GM12878 (cell line): ENCODE measurements at regions not wholly inside any gene's neighbourhood (a gene's known extent, or its start where the extent isn't known, plus 50 kb on each side); places are given as distances from the start of the nearest gene placed in this dataset.

ENCODE experiments used
- ATAC-seq: fragments of 200-7000 bp; cut with Tn5 transposase; 3 replicates; pipeline ENCODE4 v1.9.1; 2020; ENCODE audit warnings: mild to moderate bottlenecking, moderate library complexity
- BruUV-seq: library from RNA; stranded (reverse); fragments of 400-500 nt; replicated peaks from 2 replicates; lab custom pipeline; 2021; lab: Mats Ljungman, UMichigan
- CTCF ChIA-PET: fragments of 300-600 bp; sonication (Branson Sonifier 250); formaldehyde crosslinking; extraction: SDS; loops from one replicate; lab custom pipeline; 2021; ENCODE audit warnings: inconsistent platforms; lab: Yijun Ruan, JAX
- POLR2A ChIA-PET: fragments of 350-600 bp; formaldehyde crosslinking; extraction: SDS; loops from one replicate; lab custom pipeline; 2021; ENCODE audit warnings: inconsistent platforms; lab: Charles Lee
- RAD21 ChIA-PET: fragments of 300-600 bp; sonication (Branson Sonifier 250); formaldehyde crosslinking; loops from one replicate; lab custom pipeline; 2023; ENCODE audit warnings: antibody characterized with exemption; ENCODE audit not compliant: unreplicated experiment; lab: Charles Lee
- SMC1A ChIA-PET: fragments of 300-600 bp; sonication (Branson Sonifier 250); formaldehyde crosslinking; loops from one replicate; lab custom pipeline; 2023; ENCODE audit not compliant: unreplicated experiment, uncharacterized antibody; lab: Charles Lee
- DNase-seq: peaks from one replicate; pipeline ENCODE4 v3.0.0-alpha.2; 2011; ENCODE audit warnings: low read depth, low spot score
- FAIRE-seq: peaks from 3 replicates; lab custom pipeline; 2011; peaks lifted over from hg19 to GRCh38; lab: Jason Lieb, UNC
- H2AFZ ChIP-seq: 2 replicates; pipeline ENCODE4 v1.6.0; 2011; ENCODE audit warnings: low read depth, low read length, control low read depth; ENCODE audit not compliant: control insufficient read depth
- H3K27ac ChIP-seq: 2 replicates; pipeline ENCODE4 v1.5.1; 2011; ENCODE audit warnings: control low read depth; ENCODE audit not compliant: control insufficient read depth, insufficient read depth
- H3K27me3 ChIP-seq, 2 experiments: replicated peaks in 1 of 2; 2 replicates each; pipeline versions ENCODE4 v1.6.0 to v1.6.1; 2011; ENCODE audit warnings: low read length in 1 of 2; ENCODE audit not compliant: control insufficient read depth in 2 of 2, insufficient read depth in 2 of 2
- H3K36me3 ChIP-seq, 2 experiments: 2 replicates each; pipeline ENCODE4 v1.5.1; 2011; ENCODE audit warnings: low read length in 1 of 2; ENCODE audit not compliant: control insufficient read depth in 2 of 2, insufficient read depth in 2 of 2
- H3K4me1 ChIP-seq: 2 replicates; pipeline ENCODE4 v1.6.1; 2011; ENCODE audit warnings: mild to moderate bottlenecking, low read length, moderate library complexity, mixed read lengths; ENCODE audit not compliant: control insufficient read depth, insufficient read depth
- H3K4me2 ChIP-seq: 2 replicates; pipeline ENCODE4 v1.6.0; 2011; ENCODE audit warnings: control low read depth; ENCODE audit not compliant: control insufficient read depth, insufficient read depth
- H3K4me3 ChIP-seq: fragments of 200-600 bp; sonication (generic); 2 replicates; pipeline ENCODE4 v1.5.1; 2016
- H3K79me2 ChIP-seq: 2 replicates; pipeline ENCODE4 v1.6.0; 2011; ENCODE audit warnings: low read length; ENCODE audit not compliant: control insufficient read depth, insufficient read depth
- H3K9ac ChIP-seq: 2 replicates; pipeline ENCODE4 v1.8.0; 2011; ENCODE audit warnings: low read length, control low read depth, mixed read lengths; ENCODE audit not compliant: control insufficient read depth, insufficient read depth
- H3K9me3 ChIP-seq: replicated peaks from 3 replicates; pipeline ENCODE4 v1.5.1; 2011; ENCODE audit warnings: mild to moderate bottlenecking, low read length; ENCODE audit not compliant: control insufficient read depth, insufficient read depth
- H4K20me1 ChIP-seq: 2 replicates; pipeline ENCODE4 v1.6.0; 2011; ENCODE audit not compliant: control insufficient read depth, insufficient read depth
- CBFB ChIP-seq: IDR thresholded peaks from 2 replicates; pipeline ENCODE4 v1.6.1; 2016; ENCODE audit warnings: antibody characterized with exemption, low read depth
- CBX5 ChIP-seq: sonication (generic); IDR thresholded peaks from 2 replicates; pipeline ENCODE4 v1.6.1; 2016; ENCODE audit warnings: low read depth, moderate library complexity, mild to moderate bottlenecking, inconsistent platforms
- FOXM1 ChIP-seq: IDR thresholded peaks from 2 replicates; pipeline ENCODE4 v1.6.1; 2012; ENCODE audit warnings: low read depth, mild to moderate bottlenecking, inconsistent platforms, low read length, moderate library complexity
- LARP7 ChIP-seq: fragments of 450-650 bp; IDR thresholded peaks from 2 replicates; pipeline ENCODE4 v1.6.1; 2017; ENCODE audit warnings: mild to moderate bottlenecking
- MEF2B ChIP-seq: fragments of 450-650 bp; IDR thresholded peaks from 2 replicates; pipeline ENCODE4 v1.6.1; 2018; ENCODE audit warnings: mild to moderate bottlenecking, moderate library complexity; ENCODE audit not compliant: partially characterized antibody, poor library complexity, severe bottlenecking
- NR2C1 ChIP-seq: fragments of 450-650 bp; IDR thresholded peaks from 2 replicates; pipeline ENCODE4 v1.6.1; 2017; ENCODE audit warnings: antibody characterized with exemption, mild to moderate bottlenecking, moderate library complexity
- POLR2AphosphoS2 ChIP-seq: IDR thresholded peaks from 2 replicates; pipeline ENCODE4 v1.6.1; 2011; ENCODE audit warnings: low read depth, mild to moderate bottlenecking, low read length, improper control_type of control experiment, moderate library complexity
- POU2F2 ChIP-seq: IDR thresholded peaks from 3 replicates; pipeline ENCODE4 v1.6.1; 2011; ENCODE audit warnings: low read depth, mild to moderate bottlenecking, low read length, borderline replicate concordance
- SUZ12 ChIP-seq: fragments of 200-600 bp; sonication (generic); IDR thresholded peaks from one replicate; pipeline ENCODE4 v1.6.1; 2018; ENCODE audit warnings: antibody characterized with exemption, mild to moderate bottlenecking; ENCODE audit not compliant: unreplicated experiment
- ZBED1 ChIP-seq: IDR thresholded peaks from 2 replicates; pipeline ENCODE4 v1.6.1; 2016; ENCODE audit warnings: borderline replicate concordance
- ZBTB40 ChIP-seq: fragments of 450-650 bp; IDR thresholded peaks from 2 replicates; pipeline ENCODE4 v1.6.1; 2016; ENCODE audit warnings: mild to moderate bottlenecking, moderate library complexity, borderline replicate concordance
- ZNF592 ChIP-seq: fragments of 450-650 bp; IDR thresholded peaks from 2 replicates; pipeline ENCODE4 v1.6.1; 2017; ENCODE audit warnings: mild to moderate bottlenecking, moderate library complexity
- WGBS: methylation state at CpG from one replicate; pipeline ENCODE4 v1.1.6; 2016; ENCODE audit warnings: low lambda C conversion rate; ENCODE audit not compliant: insufficient replicate concordance, insufficient coverage; ENCODE audit errors: missing lambda C conversion rate; 5-methylcytosine and 5-hydroxymethylcytosine counted together
- in situ Hi-C: fragments of 300-500 bp; cut with MboI; formaldehyde crosslinking; loops from 9 replicates; pipeline ENCODE4 v1.14.3; 2018; ENCODE audit warnings: mixed read lengths
- intact Hi-C: fragments of 100-400 bp; cut with micrococcal nuclease; formaldehyde crosslinking; loops from one replicate; pipeline ENCODE4 v1.14.2; 2022; ENCODE audit not compliant: unreplicated experiment

GRCh38 chr10:2882628-2883027 is 184.7 kb upstream of the PFKP start:
- Histone ChIP-seq H3K4me1 (no peaks in the 10 kb centered on the region), H3K4me2 (no peak overlapping the region), H3K27ac (no peak overlapping the region), H3K9me3 (no peaks in the 10 kb centered on the region), H3K36me3 (no peaks in the 10 kb centered on the region), H3K27me3 (no peaks in the 10 kb centered on the region), H3K4me3 (no peak overlapping the region), H3K9ac (no peak overlapping the region), H4K20me1 (no peaks in the 10 kb centered on the region), H2AFZ (no peak overlapping the region), H3K79me2 (no peaks in the 10 kb centered on the region)
- BruUV-seq: no TSS peak
- ChIA-PET CTCF (no interaction called here), POLR2A (no interaction called here), RAD21 (no interaction called here), SMC1A (no interaction called here)
- ATAC-seq (no peak), FAIRE-seq (no peak), DNase-seq (no peak)
- intact Hi-C loops (no loop called here), in situ Hi-C loops (no loop called here)
- TF ChIP-seq POLR2AphosphoS2: no peak
- TF ChIP-seq LARP7: no peak
- TF ChIP-seq FOXM1: no peak
- no peak for TF ChIP-seq SUZ12
- peak; percentile 59; the same call in 1 of the 3 replicates for TF ChIP-seq POU2F2
- peak; percentile 33 for TF ChIP-seq MEF2B
- TF ChIP-seq CBFB: no peak
- no peak for TF ChIP-seq ZBED1
- no peak for TF ChIP-seq NR2C1
- no peak for TF ChIP-seq ZNF592
- no peak for TF ChIP-seq ZBTB40
- TF ChIP-seq CBX5: no peak
- 31% methylated on average over 9 of the region's 9 CpGs for WGBS
